GM23248 (cell line): ENCODE measurements at regions not wholly inside any gene's neighbourhood (a gene's known extent, or its start where the extent isn't known, plus 50 kb on each side); places are given as distances from the start of the nearest gene placed in this dataset.

Experiments
- DNase-seq: peaks from one replicate; pipeline ENCODE4 v3.0.0-alpha.2; 2015
- H2AFZ ChIP-seq: fragments of 200-600 bp; sonication (generic); 2 replicates; pipeline ENCODE4 v1.6.1; 2016; ENCODE audit warnings: antibody characterized with exemption
- H3F3A ChIP-seq: fragments of 200-600 bp; sonication (generic); 2 replicates; pipeline ENCODE4 v1.6.1; 2016; ENCODE audit warnings: mild to moderate bottlenecking, antibody characterized with exemption, mixed run types; ENCODE audit not compliant: insufficient read depth
- H3K27ac ChIP-seq: fragments of 200-600 bp; sonication (generic); 2 replicates; pipeline ENCODE4 v1.5.1; 2016; ENCODE audit warnings: mild to moderate bottlenecking
- H3K27me3 ChIP-seq: fragments of 200-600 bp; sonication (generic); replicated peaks from 2 replicates; pipeline ENCODE4 v1.6.1; 2016; ENCODE audit warnings: mild to moderate bottlenecking; ENCODE audit not compliant: insufficient read depth
- H3K36me3 ChIP-seq: fragments of 200-600 bp; sonication (generic); 2 replicates; pipeline ENCODE4 v1.6.1; 2016; ENCODE audit warnings: low read depth, mild to moderate bottlenecking
- H3K4me1 ChIP-seq: fragments of 200-600 bp; sonication (generic); 2 replicates; pipeline ENCODE4 v1.6.1; 2016; ENCODE audit warnings: mild to moderate bottlenecking; ENCODE audit not compliant: insufficient read depth
- H3K4me2 ChIP-seq: fragments of 200-600 bp; sonication (generic); one replicate; pipeline ENCODE4 v1.6.1; 2016; ENCODE audit warnings: mild to moderate bottlenecking; ENCODE audit not compliant: unreplicated experiment
- H3K4me3 ChIP-seq: fragments of 200-600 bp; sonication (generic); 2 replicates; pipeline ENCODE4 v1.5.1; 2016; ENCODE audit warnings: mild to moderate bottlenecking
- H3K79me2 ChIP-seq: fragments of 200-600 bp; sonication (generic); 2 replicates; pipeline ENCODE4 v1.6.1; 2016; ENCODE audit warnings: mild to moderate bottlenecking; ENCODE audit not compliant: insufficient read depth
- H3K9ac ChIP-seq: fragments of 200-600 bp; sonication (generic); 2 replicates; pipeline ENCODE4 v1.6.1; 2016; ENCODE audit warnings: mild to moderate bottlenecking
- H3K9me2 ChIP-seq: fragments of 200-600 bp; sonication (generic); 2 replicates; pipeline ENCODE4 v1.6.1; 2016; ENCODE audit warnings: mixed run types, mild to moderate bottlenecking, moderate library complexity; ENCODE audit not compliant: insufficient read depth
- H3K9me3 ChIP-seq: fragments of 200-600 bp; sonication (generic); one replicate; pipeline ENCODE4 v1.6.1; 2017; ENCODE audit warnings: low read depth
- H4K20me1 ChIP-seq: fragments of 200-600 bp; sonication (generic); 2 replicates; pipeline ENCODE4 v1.6.0; 2016; ENCODE audit not compliant: insufficient read depth
- EZH2 ChIP-seq: fragments of 200-600 bp; sonication (generic); IDR thresholded peaks from 2 replicates; pipeline ENCODE4 v1.6.1; 2018; ENCODE audit warnings: antibody characterized with exemption, mild to moderate bottlenecking; ENCODE audit not compliant: insufficient read depth, poor library complexity, severe bottlenecking
- EZH2phosphoT487 ChIP-seq: fragments of 200-600 bp; sonication (generic); IDR thresholded peaks from 2 replicates; pipeline ENCODE4 v1.6.1; 2018; ENCODE audit warnings: antibody characterized with exemption, moderate library complexity, mild to moderate bottlenecking, low read depth; ENCODE audit not compliant: insufficient read depth
- WGBS, 2 experiments: methylation state at CpG; one replicate each; pipeline ENCODE4 v1.1.6; 2015 to 2017; ENCODE audit warnings: low lambda C conversion rate in 2 of 2, low coverage in 1 of 2; ENCODE audit errors: missing lambda C conversion rate in 2 of 2; 5-methylcytosine and 5-hydroxymethylcytosine counted together
- in situ Hi-C: fragments of 300-500 bp; cut with MboI; formaldehyde crosslinking; loops from 2 replicates; pipeline ENCODE4 v1.15.0; 2020

GRCh38 chr7:36066343-36066664 lies 86.8 kb upstream of the EEPD1 start:
- DNase-seq = no peak
- TF ChIP-seq EZH2 (no peak), EZH2phosphoT487 (no peak)
- no peaks in the 10 kb centered on the region for H3K4me1 ChIP-seq
- H3K27me3 ChIP-seq = no peaks in the 10 kb centered on the region
- H3F3A ChIP-seq = no peaks in the 10 kb centered on the region
- in situ Hi-C loops = no loop called here
- H4K20me1 ChIP-seq = no peaks in the 10 kb centered on the region
- no peak overlapping the region for H3K4me3 ChIP-seq
- no peak overlapping the region for H3K9ac ChIP-seq
- 56 to 59% methylated on average over 3 of the region's 3 CpGs for WGBS, 2 experiments
- no peaks in the 10 kb centered on the region for H3K9me2 ChIP-seq
- H2AFZ ChIP-seq = no peak overlapping the region
- H3K79me2 ChIP-seq = no peaks in the 10 kb centered on the region
- H3K9me3 ChIP-seq = no peaks in the 10 kb centered on the region
- no peaks in the 10 kb centered on the region for H3K36me3 ChIP-seq
- no peak overlapping the region for H3K27ac ChIP-seq
- no peak overlapping the region for H3K4me2 ChIP-seq

- no peaks in the 10 kb centered on the region; the same call in 1 of the 2 replicates for H3K27me3 ChIP-seq
- 55 to 56% methylated on average over 8 of the region's 8 CpGs for WGBS, 2 experiments
- no peak overlapping the region for H3K4me3 ChIP-seq
- no peak overlapping the region for H3K4me2 ChIP-seq
- no peaks in the 10 kb centered on the region for H3K9me2 ChIP-seq
- no peaks in the 10 kb centered on the region for H3K4me1 ChIP-seq
- H3F3A ChIP-seq = no peaks in the 10 kb centered on the region
- H3K9me3 ChIP-seq = no peaks in the 10 kb centered on the region
- H4K20me1 ChIP-seq = no peaks in the 10 kb centered on the region
- no peaks in the 10 kb centered on the region for H3K79me2 ChIP-seq
- TF ChIP-seq EZH2 (no peak), EZH2phosphoT487 (no peak)
- no peaks in the 10 kb centered on the region for H3K36me3 ChIP-seq
- DNase-seq = no peak
- H3K9ac ChIP-seq = no peak overlapping the region
- H2AFZ ChIP-seq = no peak overlapping the region
- no peak overlapping the region for H3K27ac ChIP-seq
- in situ Hi-C loops = no loop called here
Measured at GRCh38 chr7:36070230-36070629, 82.8 kb upstream of the EEPD1 start.

- H4K20me1 ChIP-seq = no peaks in the 10 kb centered on the region
- H3K36me3 ChIP-seq = no peaks in the 10 kb centered on the region
- no peaks in the 10 kb centered on the region; the same call in 1 of the 2 replicates for H3K27me3 ChIP-seq
- H3K4me1 ChIP-seq = no peaks in the 10 kb centered on the region
- TF ChIP-seq EZH2 (no peak), EZH2phosphoT487 (no peak)
- H2AFZ ChIP-seq = no peak overlapping the region
- H3K9me2 ChIP-seq = no peaks in the 10 kb centered on the region
- H3K27ac ChIP-seq = no peak overlapping the region
- no peaks in the 10 kb centered on the region for H3K79me2 ChIP-seq
- H3K9ac ChIP-seq = no peak overlapping the region
- no peaks in the 10 kb centered on the region for H3F3A ChIP-seq
- H3K4me3 ChIP-seq = no peak overlapping the region
- DNase-seq = no peak
- in situ Hi-C loops = no loop called here
- 92 to 100% methylated on average over 1 of the region's 1 CpG for WGBS, 2 experiments
- no peaks in the 10 kb centered on the region for H3K9me3 ChIP-seq
- H3K4me2 ChIP-seq = no peak overlapping the region
Measured at GRCh38 chr7:36071605-36072004, 81.4 kb upstream of the EEPD1 start.

- WGBS, 2 experiments = 64 to 72% methylated on average over 4 of the region's 4 CpGs
- in situ Hi-C loops = no loop called here
- H3K4me1 ChIP-seq = no peaks in the 10 kb centered on the region
- H3F3A ChIP-seq = no peaks in the 10 kb centered on the region
- no peak overlapping the region for H3K9ac ChIP-seq
- TF ChIP-seq EZH2 = no peak
- no peak for TF ChIP-seq EZH2phosphoT487
- no peaks in the 10 kb centered on the region; the same call in 1 of the 2 replicates for H3K27me3 ChIP-seq
- H3K4me3 ChIP-seq = no peak overlapping the region
- H3K27ac ChIP-seq = no peak overlapping the region
- H3K36me3 ChIP-seq = no peaks in the 10 kb centered on the region
- H2AFZ ChIP-seq = no peak overlapping the region
- no peaks in the 10 kb centered on the region for H3K79me2 ChIP-seq
- no peaks in the 10 kb centered on the region for H3K9me2 ChIP-seq
- no peaks in the 10 kb centered on the region for H4K20me1 ChIP-seq
- no peaks in the 10 kb centered on the region for H3K9me3 ChIP-seq
- H3K4me2 ChIP-seq = no peak overlapping the region
- DNase-seq = no peak
Measured at GRCh38 chr7:36072620-36073019, 80.4 kb upstream of the EEPD1 start.

GRCh38 chr7:36075561-36075960 lies 77.5 kb upstream of the EEPD1 start:
- no peaks in the 10 kb centered on the region; the same call in 1 of the 2 replicates for H3K27me3 ChIP-seq
- no peaks in the 10 kb centered on the region for H3K9me2 ChIP-seq
- peaks cover 7% of the 10 kb centered on the region; the same call in 1 of the 2 replicates for H3K4me1 ChIP-seq
- DNase-seq = no peak
- TF ChIP-seq EZH2 (no peak), EZH2phosphoT487 (no peak)
- H3K4me2 ChIP-seq = no peak overlapping the region
- no peaks in the 10 kb centered on the region for H3K9me3 ChIP-seq
- no peaks in the 10 kb centered on the region for H3K79me2 ChIP-seq
- no peaks in the 10 kb centered on the region for H3K36me3 ChIP-seq
- H3K9ac ChIP-seq = no peak overlapping the region
- H3F3A ChIP-seq = no peaks in the 10 kb centered on the region
- in situ Hi-C loops = no loop called here
- H3K27ac ChIP-seq = no peak overlapping the region
- H4K20me1 ChIP-seq = no peaks in the 10 kb centered on the region
- no peak overlapping the region for H3K4me3 ChIP-seq
- H2AFZ ChIP-seq = no peak overlapping the region
